CD4-positive, alpha-beta T cell (primary cell): ENCODE measurements at regions not wholly inside any gene's neighbourhood (a gene's known extent, or its start where the extent isn't known, plus 50 kb on each side); places are given as distances from the start of the nearest gene placed in this dataset.

ENCODE experiments used
- ATAC-seq: fragments of 200-7000 bp; cut with Tn5 transposase; one replicate; pipeline ENCODE4 v1.10.0; 2022; ENCODE audit warnings: mild to moderate bottlenecking; ENCODE audit not compliant: poor library complexity
- CTCF ChIA-PET: fragments of 350-600 bp; sonication (Branson Sonifier 250); formaldehyde crosslinking; loops from one replicate; lab custom pipeline; 2021; ENCODE audit warnings: antibody characterized with exemption, inconsistent platforms; lab: Charles Lee
- POLR2A ChIA-PET: fragments of 350-600 bp; sonication (Branson Sonifier 250); formaldehyde crosslinking; loops from one replicate; lab custom pipeline; 2021; ENCODE audit warnings: antibody characterized with exemption, inconsistent platforms; lab: Charles Lee
- DNase-seq, 14 experiments: peaks; one replicate each; pipeline ENCODE4 v3.0.0-alpha.2; 2013 to 2020; ENCODE audit warnings: mixed read lengths in 2 of 14
- H3K27ac ChIP-seq, 2 donors: one replicate each; pipeline versions ENCODE4 v1.5.1 to v1.7.0; 2013; ENCODE audit warnings: low read length in 2 of 2, low read depth in 1 of 2, mild to moderate bottlenecking in 1 of 2
- H3K27me3 ChIP-seq, 2 experiments: 1 replicate in 1 of 2; 2 replicates in 1 of 2; pipeline versions ENCODE4 v1.6.1 to v1.7.0; 2013; ENCODE audit warnings: low read length in 2 of 2, control low read depth in 1 of 2, mild to moderate bottlenecking in 1 of 2, moderate library complexity in 1 of 2; ENCODE audit not compliant: insufficient read depth in 2 of 2, control insufficient read depth in 1 of 2
- H3K36me3 ChIP-seq: one replicate; pipeline ENCODE4 v1.6.1; 2013; ENCODE audit warnings: low read length, control low read depth; ENCODE audit not compliant: insufficient read depth
- H3K4me1 ChIP-seq: one replicate; pipeline ENCODE4 v1.6.1; 2013; ENCODE audit warnings: low read length, control low read depth; ENCODE audit not compliant: insufficient read depth
- H3K4me3 ChIP-seq: one replicate; pipeline ENCODE4 v1.5.1; 2013; ENCODE audit warnings: mild to moderate bottlenecking, low read length, moderate library complexity
- H3K9me3 ChIP-seq, 2 experiments: 1 replicate in 1 of 2; 2 replicates in 1 of 2; pipeline versions ENCODE4 v1.6.1 to v1.7.0; 2013; ENCODE audit warnings: low read length in 2 of 2, mild to moderate bottlenecking in 2 of 2, control low read depth in 1 of 2, moderate library complexity in 1 of 2; ENCODE audit not compliant: control insufficient read depth in 1 of 2, insufficient read depth in 1 of 2
- H3K27ac Mint-ChIP-seq: one replicate; pipeline ENCODE4 v1.8.0; 2020; ENCODE audit warnings: mixed read lengths
- H3K27me3 Mint-ChIP-seq: one replicate; pipeline ENCODE4 v1.8.0; 2021; ENCODE audit warnings: mixed read lengths
- H3K36me3 Mint-ChIP-seq: one replicate; pipeline ENCODE4 v1.8.0; 2021; ENCODE audit warnings: low read depth, mixed read lengths
- H3K4me1 Mint-ChIP-seq: one replicate; pipeline ENCODE4 v1.8.0; 2021; ENCODE audit warnings: low read depth, mixed read lengths
- H3K4me3 Mint-ChIP-seq: one replicate; pipeline ENCODE4 v1.8.0; 2020; ENCODE audit warnings: mild to moderate bottlenecking, mixed read lengths
- H3K9me3 Mint-ChIP-seq: one replicate; pipeline ENCODE4 v1.8.0; 2020; ENCODE audit warnings: mixed read lengths
- intact Hi-C, 2 experiments: fragments of 100-400 bp; cut with DNase I in 1 of 2; cut with micrococcal nuclease in 1 of 2; formaldehyde crosslinking; loops; one replicate each; pipeline versions ENCODE4 v1.15.1 to v1.9.0; 2023 to 2025; cut with DNase I, micrococcal nuclease
- TF ChIP-seq, protein P1 (sequence below): fragments of 200-600 bp; IDR thresholded peaks from one replicate; pipeline ENCODE4 v1.8.0; 2022; ENCODE audit warnings: antibody characterized with exemption, mild to moderate bottlenecking

GRCh38 chr1:238501290-238501689, 610.6 kb upstream of the ZP4 start:
- ChIA-PET POLR2A (no interaction called here), CTCF (no interaction called here)
- no peak overlapping the region for H3K27ac ChIP-seq
- intact Hi-C loops: no loop called here
- TF ChIP-seq, protein P1, sequence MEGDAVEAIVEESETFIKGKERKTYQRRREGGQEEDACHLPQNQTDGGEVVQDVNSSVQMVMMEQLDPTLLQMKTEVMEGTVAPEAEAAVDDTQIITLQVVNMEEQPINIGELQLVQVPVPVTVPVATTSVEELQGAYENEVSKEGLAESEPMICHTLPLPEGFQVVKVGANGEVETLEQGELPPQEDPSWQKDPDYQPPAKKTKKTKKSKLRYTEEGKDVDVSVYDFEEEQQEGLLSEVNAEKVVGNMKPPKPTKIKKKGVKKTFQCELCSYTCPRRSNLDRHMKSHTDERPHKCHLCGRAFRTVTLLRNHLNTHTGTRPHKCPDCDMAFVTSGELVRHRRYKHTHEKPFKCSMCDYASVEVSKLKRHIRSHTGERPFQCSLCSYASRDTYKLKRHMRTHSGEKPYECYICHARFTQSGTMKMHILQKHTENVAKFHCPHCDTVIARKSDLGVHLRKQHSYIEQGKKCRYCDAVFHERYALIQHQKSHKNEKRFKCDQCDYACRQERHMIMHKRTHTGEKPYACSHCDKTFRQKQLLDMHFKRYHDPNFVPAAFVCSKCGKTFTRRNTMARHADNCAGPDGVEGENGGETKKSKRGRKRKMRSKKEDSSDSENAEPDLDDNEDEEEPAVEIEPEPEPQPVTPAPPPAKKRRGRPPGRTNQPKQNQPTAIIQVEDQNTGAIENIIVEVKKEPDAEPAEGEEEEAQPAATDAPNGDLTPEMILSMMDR: no peak
- no peaks in the 10 kb centered on the region for H3K36me3 ChIP-seq
- Mint-ChIP-seq H3K4me1 (no peaks in the 10 kb centered on the region), H3K27ac (no peak overlapping the region), H3K4me3 (no peak overlapping the region), H3K36me3 (no peaks in the 10 kb centered on the region), H3K9me3 (peaks cover 11% of the 10 kb centered on the region), H3K27me3 (no peaks in the 10 kb centered on the region)
- no peaks in the 10 kb centered on the region for H3K27me3 ChIP-seq
- H3K4me3 ChIP-seq: no peak overlapping the region
- H3K9me3 ChIP-seq: peaks cover 0 to 4% of the 10 kb centered on the region in 2 experiments
- H3K4me1 ChIP-seq: no peaks in the 10 kb centered on the region
- ATAC-seq (no peak), DNase-seq (no peak)

GRCh38 chr1:238499021-238499420, 608.3 kb upstream of the ZP4 start:
- Mint-ChIP-seq H3K27ac (no peak overlapping the region), H3K36me3 (no peaks in the 10 kb centered on the region), H3K4me1 (no peaks in the 10 kb centered on the region), H3K4me3 (no peak overlapping the region), H3K27me3 (no peaks in the 10 kb centered on the region), H3K9me3 (peaks cover 7% of the 10 kb centered on the region)
- no peak for DNase-seq
- Histone ChIP-seq H3K4me3 (no peak overlapping the region), H3K36me3 (no peaks in the 10 kb centered on the region), H3K4me1 (no peaks in the 10 kb centered on the region), H3K27ac (no peak overlapping the region), H3K27me3 (no peaks in the 10 kb centered on the region), H3K9me3 (peaks cover 0 to 7% of the 10 kb centered on the region in 2 experiments)
- ChIA-PET POLR2A (no interaction called here), CTCF (interaction anchor here (0.7 kb wide), 2 partner anchors 1720 to 1811 kb away, joined by 3 to 4 read pairs; no protein-coding TSS in a partner anchor)
- no peak for ATAC-seq
- TF ChIP-seq, protein P1: no peak
- intact Hi-C loops: no loop called here

DNA sequence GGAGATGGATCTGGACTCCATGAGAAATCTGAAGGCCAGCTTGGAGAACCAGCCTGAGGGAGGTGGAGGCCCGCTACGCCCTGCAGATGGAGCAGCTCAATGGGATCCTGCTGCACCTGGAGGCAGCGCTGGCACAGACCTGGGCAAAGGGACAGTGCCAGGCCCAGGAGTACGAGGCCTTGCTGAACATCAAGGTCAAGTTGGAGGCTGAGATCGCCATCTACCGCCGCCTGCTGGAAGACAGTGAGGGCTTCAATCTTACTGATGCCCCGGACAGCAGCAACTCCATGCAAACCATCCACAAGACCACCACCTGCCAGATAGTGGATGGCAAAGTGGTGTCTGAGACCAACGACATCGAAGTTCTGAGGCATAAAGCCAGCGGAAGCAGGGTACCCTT, 601.5 kb upstream of the ZP4 start:
- H3K4me3 Mint-ChIP-seq: no peak overlapping the region
- intact Hi-C loops: no loop called here
- TF ChIP-seq, protein P1: no peak

More for the DNA sequence above, 601.5 kb upstream of the ZP4 start:
- H3K36me3 Mint-ChIP-seq: no peaks in the 10 kb centered on the region
- no peak for ATAC-seq
- ChIA-PET POLR2A (no interaction called here), CTCF (no interaction called here)
- H3K27ac Mint-ChIP-seq: no peak overlapping the region
- DNase-seq: no peak
- Histone ChIP-seq H3K4me1 (no peaks in the 10 kb centered on the region), H3K36me3 (no peaks in the 10 kb centered on the region), H3K4me3 (no peak overlapping the region), H3K27me3 (no peaks in the 10 kb centered on the region), H3K27ac (no peak overlapping the region), H3K9me3 (peaks cover 0 to 22% of the 10 kb centered on the region in 2 experiments)
- H3K9me3 Mint-ChIP-seq: peaks cover 5% of the 10 kb centered on the region
- H3K4me1 Mint-ChIP-seq: no peaks in the 10 kb centered on the region
- no peaks in the 10 kb centered on the region for H3K27me3 Mint-ChIP-seq
